SK-N-SH (cell line): ENCODE measurements at regions not wholly inside any gene's neighbourhood (a gene's known extent, or its start where the extent isn't known, plus 50 kb on each side); places are given as distances from the start of the nearest gene placed in this dataset.

Experiments used
- CTCF ChIA-PET: fragments of 300-600, 350-600 bp; formaldehyde crosslinking; extraction: SDS; loops from one replicate; lab custom pipeline; 2021; lab: Yijun Ruan, JAX
- POLR2A ChIA-PET: fragments of 350-600 bp; sonication (Branson Sonifier 250); formaldehyde crosslinking; extraction: SDS; loops from one replicate; lab custom pipeline; 2020; ENCODE audit warnings: antibody characterized with exemption, inconsistent platforms; lab: Yijun Ruan, JAX
- DNase-seq: peaks from one replicate; pipeline ENCODE4 v3.0.0; 2012
- H2AFZ ChIP-seq: fragments of 200-600 bp; sonication (generic); 2 replicates; pipeline ENCODE4 v1.8.1; 2016; ENCODE audit warnings: antibody characterized with exemption, mild to moderate bottlenecking, low read depth
- H3F3A ChIP-seq: fragments of 200-600 bp; sonication (generic); replicated peaks from 2 replicates; pipeline ENCODE3; 2016; ENCODE audit warnings: antibody characterized with exemption, mild to moderate bottlenecking; ENCODE audit not compliant: insufficient read depth
- H3K27ac ChIP-seq, 2 experiments: fragments of 200-500 bp in 1 of 2; fragments of 200-600 bp in 1 of 2; sonication (Bioruptor generic) in 1 of 2; sonication (generic), shearing (Covaris generic) in 1 of 2; 2 replicates each; pipeline versions ENCODE4 v1.5.1 to v1.6.1; 2014 to 2016; ENCODE audit warnings: low read depth in 2 of 2, inconsistent platforms in 1 of 2, low read length in 1 of 2, mild to moderate bottlenecking in 1 of 2, mixed read lengths in 1 of 2
- H3K27me3 ChIP-seq: fragments of 200-600 bp; sonication (generic), shearing (Covaris generic); 2 replicates; pipeline ENCODE4 v1.6.1; 2016; ENCODE audit warnings: mixed run types; ENCODE audit not compliant: insufficient read depth
- H3K36me3 ChIP-seq, 2 experiments: fragments of 200-500 bp in 1 of 2; fragments of 200-600 bp in 1 of 2; sonication (Bioruptor generic) in 1 of 2; sonication (generic) in 1 of 2; replicated peaks in 1 of 2; 2 replicates each; pipeline versions ENCODE3 to v1.5.1; 2014 to 2016; ENCODE audit warnings: low read length in 1 of 2, mild to moderate bottlenecking in 1 of 2; ENCODE audit not compliant: insufficient read depth in 2 of 2, control insufficient read depth in 1 of 2
- H3K4me1 ChIP-seq, 2 experiments: fragments of 200-500 bp in 1 of 2; fragments of 200-600 bp in 1 of 2; sonication (Bioruptor generic) in 1 of 2; sonication (generic), shearing (Covaris generic) in 1 of 2; 2 replicates each; pipeline versions ENCODE4 v1.5.1 to v1.6.1; 2014 to 2016; ENCODE audit warnings: low read depth in 1 of 2, low read length in 1 of 2, mixed run types in 1 of 2; ENCODE audit not compliant: insufficient read depth in 2 of 2, control insufficient read depth in 1 of 2
- H3K4me2 ChIP-seq: fragments of 200-600 bp; sonication (generic), shearing (Covaris generic); 2 replicates; pipeline ENCODE4 v1.6.1; 2017; ENCODE audit warnings: mixed run types
- H3K4me3 ChIP-seq, 2 experiments: fragments of 200-500 bp in 1 of 2; fragments of 200-600 bp in 1 of 2; sonication (Bioruptor generic) in 1 of 2; sonication (generic), shearing (Covaris generic) in 1 of 2; 2 replicates each; pipeline versions ENCODE4 v1.5.1 to v1.8.1; 2014 to 2016; ENCODE audit warnings: low read depth in 2 of 2, inconsistent platforms in 1 of 2, low read length in 1 of 2, mild to moderate bottlenecking in 1 of 2, mixed read lengths in 1 of 2, moderate library complexity in 1 of 2
- H3K79me2 ChIP-seq: fragments of 200-600 bp; sonication (generic); 2 replicates; pipeline ENCODE4 v1.8.1; 2017; ENCODE audit warnings: mild to moderate bottlenecking; ENCODE audit not compliant: insufficient read depth
- H3K9ac ChIP-seq: fragments of 200-600 bp; sonication (generic); 2 replicates; pipeline ENCODE4 v1.6.1; 2017; ENCODE audit warnings: mixed run types
- H3K9me2 ChIP-seq: fragments of 200-600 bp; sonication (generic); 2 replicates; pipeline ENCODE4 v1.6.1; 2017; ENCODE audit warnings: mixed run types
- H3K9me3 ChIP-seq: fragments of 200-600 bp; sonication (generic); 2 replicates; pipeline ENCODE4 v1.6.1; 2017; ENCODE audit warnings: mixed run types, mild to moderate bottlenecking, moderate library complexity
- H4K20me1 ChIP-seq: fragments of 200-600 bp; sonication (generic); 2 replicates; pipeline ENCODE4 v1.6.1; 2017; ENCODE audit warnings: mild to moderate bottlenecking, mixed run types; ENCODE audit not compliant: insufficient read depth
- EP300 ChIP-seq, 2 experiments: IDR thresholded peaks; 2 replicates each; pipeline versions ENCODE4 v1.4.0 to v1.6.1; 2012; ENCODE audit warnings: borderline replicate concordance in 1 of 2, low read depth in 1 of 2, low read length in 1 of 2
- EZH2phosphoT487 ChIP-seq: fragments of 200-600 bp; sonication (generic); IDR thresholded peaks from 2 replicates; pipeline ENCODE4 v1.6.1; 2017; ENCODE audit warnings: low read depth, mixed run types, mild to moderate bottlenecking, antibody characterized with exemption, moderate library complexity, borderline replicate concordance
- FOSL2 ChIP-seq: IDR thresholded peaks from 2 replicates; pipeline ENCODE4 v1.4.0; 2012; ENCODE audit warnings: low read depth, mild to moderate bottlenecking, moderate library complexity, borderline replicate concordance
- GATA2 ChIP-seq: sonication (generic); formaldehyde crosslinking; IDR thresholded peaks from 2 replicates; pipeline ENCODE4 v1.5.0; 2020; ENCODE audit warnings: mild to moderate bottlenecking, missing genetic modification reagents
- NFIC ChIP-seq: IDR thresholded peaks from 2 replicates; pipeline ENCODE4 v1.4.0; 2012; ENCODE audit warnings: borderline replicate concordance
- RAD21 ChIP-seq: IDR thresholded peaks from 2 replicates; pipeline ENCODE4 v1.6.1; 2012; ENCODE audit warnings: mild to moderate bottlenecking, low read length
- RCOR1 ChIP-seq: fragments of 150-350 bp; IDR thresholded peaks from 2 replicates; pipeline ENCODE4 v1.6.1; 2017; ENCODE audit warnings: antibody characterized with exemption, low read length
- RFX5 ChIP-seq: IDR thresholded peaks from 2 replicates; pipeline ENCODE4 v1.6.1; 2012; ENCODE audit warnings: mild to moderate bottlenecking, improper control_type of control experiment, low read length
- RXRA ChIP-seq: IDR thresholded peaks from 2 replicates; pipeline ENCODE4 v1.4.0; 2012; ENCODE audit warnings: low read depth, mild to moderate bottlenecking, borderline replicate concordance
- SMC3 ChIP-seq: IDR thresholded peaks from 2 replicates; pipeline ENCODE4 v1.6.1; 2012; ENCODE audit warnings: low read depth, low read length, improper control_type of control experiment
- YY1 ChIP-seq: IDR thresholded peaks from 2 replicates; pipeline ENCODE4 v1.4.0; 2012; ENCODE audit warnings: low read depth, mild to moderate bottlenecking
- WGBS: methylation state at CpG from one replicate; pipeline ENCODE4 v1.1.6; 2017; ENCODE audit warnings: low lambda C conversion rate; 5-methylcytosine and 5-hydroxymethylcytosine counted together
- TF ChIP-seq, protein P1 (sequence below): fragments of 150-350 bp; IDR thresholded peaks from 2 replicates; pipeline ENCODE4 v1.6.1; 2017; ENCODE audit warnings: antibody characterized with exemption, low read length, low read depth, borderline replicate concordance
- TF ChIP-seq, protein P2 (sequence below): IDR thresholded peaks from 2 replicates; pipeline ENCODE4 v1.6.1; 2012; ENCODE audit warnings: mild to moderate bottlenecking, low read depth, low read length, moderate library complexity
- TF ChIP-seq, protein P3 (sequence below): IDR thresholded peaks from 2 replicates; pipeline ENCODE4; 2012
- TF ChIP-seq, protein P4 (sequence below): IDR thresholded peaks from 2 replicates; pipeline ENCODE4 v1.4.0; 2012; ENCODE audit warnings: low read depth, borderline replicate concordance

DNA sequence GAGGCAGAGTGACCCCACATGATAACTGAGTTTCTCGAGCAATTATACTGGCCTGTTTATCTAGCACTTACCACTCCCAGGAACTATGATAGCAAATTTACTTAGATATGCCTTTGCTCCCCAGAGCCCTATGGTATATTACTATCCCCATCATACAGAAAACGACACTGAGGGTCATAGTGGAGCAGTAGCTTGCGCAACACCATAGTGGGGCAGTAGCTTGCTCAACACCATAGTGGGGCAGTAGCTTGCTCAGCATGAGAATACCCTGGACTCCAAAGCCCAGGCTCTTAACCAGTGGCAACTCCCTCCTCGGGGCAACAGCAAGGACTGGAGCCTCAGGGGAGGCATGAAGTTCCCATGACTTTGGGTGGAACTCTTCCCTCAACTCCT, 211.9 kb downstream of the NPHP4 start:
- no peaks in the 10 kb centered on the region for H4K20me1 ChIP-seq
- ChIA-PET CTCF (interaction anchor here (1.2 to 1.8 kb wide), 2 partner anchors 12 to 35 kb away, joined by 4 to 7 read pairs; no protein-coding TSS in a partner anchor), POLR2A (no interaction called here)
- no peak overlapping the region for H3K4me3 ChIP-seq
- no peaks in the 10 kb centered on the region for H3K79me2 ChIP-seq
- H3K4me2 ChIP-seq = no peak overlapping the region
- DNase-seq = no peak
- H3K9me3 ChIP-seq = no peaks in the 10 kb centered on the region
- no peaks in the 10 kb centered on the region for H3F3A ChIP-seq
- no peak overlapping the region for H3K27ac ChIP-seq
- no peaks in the 10 kb centered on the region for H3K9me2 ChIP-seq
- TF ChIP-seq NFIC (no peak), EZH2phosphoT487 (no peak), SMC3 (no peak), RCOR1 (no peak), FOSL2 (no peak), RXRA (no peak), RAD21 (no peak), EP300 (IDR thresholded peaks at IDR 0.05; ENCODE audit: borderline replicate concordance in 1 of 2, low read depth in 1 of 2, low read length in 1 of 2) (no peak), RFX5 (no peak), GATA2 (CRISPR knock-in tag) (no peak), YY1 (no peak)
- TF ChIP-seq, protein P1, sequence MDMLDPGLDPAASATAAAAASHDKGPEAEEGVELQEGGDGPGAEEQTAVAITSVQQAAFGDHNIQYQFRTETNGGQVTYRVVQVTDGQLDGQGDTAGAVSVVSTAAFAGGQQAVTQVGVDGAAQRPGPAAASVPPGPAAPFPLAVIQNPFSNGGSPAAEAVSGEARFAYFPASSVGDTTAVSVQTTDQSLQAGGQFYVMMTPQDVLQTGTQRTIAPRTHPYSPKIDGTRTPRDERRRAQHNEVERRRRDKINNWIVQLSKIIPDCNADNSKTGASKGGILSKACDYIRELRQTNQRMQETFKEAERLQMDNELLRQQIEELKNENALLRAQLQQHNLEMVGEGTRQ = no peak
- TF ChIP-seq, protein P2, sequence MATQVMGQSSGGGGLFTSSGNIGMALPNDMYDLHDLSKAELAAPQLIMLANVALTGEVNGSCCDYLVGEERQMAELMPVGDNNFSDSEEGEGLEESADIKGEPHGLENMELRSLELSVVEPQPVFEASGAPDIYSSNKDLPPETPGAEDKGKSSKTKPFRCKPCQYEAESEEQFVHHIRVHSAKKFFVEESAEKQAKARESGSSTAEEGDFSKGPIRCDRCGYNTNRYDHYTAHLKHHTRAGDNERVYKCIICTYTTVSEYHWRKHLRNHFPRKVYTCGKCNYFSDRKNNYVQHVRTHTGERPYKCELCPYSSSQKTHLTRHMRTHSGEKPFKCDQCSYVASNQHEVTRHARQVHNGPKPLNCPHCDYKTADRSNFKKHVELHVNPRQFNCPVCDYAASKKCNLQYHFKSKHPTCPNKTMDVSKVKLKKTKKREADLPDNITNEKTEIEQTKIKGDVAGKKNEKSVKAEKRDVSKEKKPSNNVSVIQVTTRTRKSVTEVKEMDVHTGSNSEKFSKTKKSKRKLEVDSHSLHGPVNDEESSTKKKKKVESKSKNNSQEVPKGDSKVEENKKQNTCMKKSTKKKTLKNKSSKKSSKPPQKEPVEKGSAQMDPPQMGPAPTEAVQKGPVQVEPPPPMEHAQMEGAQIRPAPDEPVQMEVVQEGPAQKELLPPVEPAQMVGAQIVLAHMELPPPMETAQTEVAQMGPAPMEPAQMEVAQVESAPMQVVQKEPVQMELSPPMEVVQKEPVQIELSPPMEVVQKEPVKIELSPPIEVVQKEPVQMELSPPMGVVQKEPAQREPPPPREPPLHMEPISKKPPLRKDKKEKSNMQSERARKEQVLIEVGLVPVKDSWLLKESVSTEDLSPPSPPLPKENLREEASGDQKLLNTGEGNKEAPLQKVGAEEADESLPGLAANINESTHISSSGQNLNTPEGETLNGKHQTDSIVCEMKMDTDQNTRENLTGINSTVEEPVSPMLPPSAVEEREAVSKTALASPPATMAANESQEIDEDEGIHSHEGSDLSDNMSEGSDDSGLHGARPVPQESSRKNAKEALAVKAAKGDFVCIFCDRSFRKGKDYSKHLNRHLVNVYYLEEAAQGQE = no peak
- TF ChIP-seq, protein P3, sequence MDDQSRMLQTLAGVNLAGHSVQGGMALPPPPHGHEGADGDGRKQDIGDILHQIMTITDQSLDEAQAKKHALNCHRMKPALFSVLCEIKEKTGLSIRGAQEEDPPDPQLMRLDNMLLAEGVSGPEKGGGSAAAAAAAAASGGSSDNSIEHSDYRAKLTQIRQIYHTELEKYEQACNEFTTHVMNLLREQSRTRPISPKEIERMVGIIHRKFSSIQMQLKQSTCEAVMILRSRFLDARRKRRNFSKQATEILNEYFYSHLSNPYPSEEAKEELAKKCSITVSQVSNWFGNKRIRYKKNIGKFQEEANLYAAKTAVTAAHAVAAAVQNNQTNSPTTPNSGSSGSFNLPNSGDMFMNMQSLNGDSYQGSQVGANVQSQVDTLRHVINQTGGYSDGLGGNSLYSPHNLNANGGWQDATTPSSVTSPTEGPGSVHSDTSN = no peak
- TF ChIP-seq, protein P4, sequence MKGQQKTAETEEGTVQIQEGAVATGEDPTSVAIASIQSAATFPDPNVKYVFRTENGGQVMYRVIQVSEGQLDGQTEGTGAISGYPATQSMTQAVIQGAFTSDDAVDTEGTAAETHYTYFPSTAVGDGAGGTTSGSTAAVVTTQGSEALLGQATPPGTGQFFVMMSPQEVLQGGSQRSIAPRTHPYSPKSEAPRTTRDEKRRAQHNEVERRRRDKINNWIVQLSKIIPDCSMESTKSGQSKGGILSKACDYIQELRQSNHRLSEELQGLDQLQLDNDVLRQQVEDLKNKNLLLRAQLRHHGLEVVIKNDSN = no peak
- no peak overlapping the region for H2AFZ ChIP-seq
- no peak overlapping the region for H3K9ac ChIP-seq
- H3K36me3 ChIP-seq = no peaks in the 10 kb centered on the region
- 33% methylated on average over 3 of the region's 4 CpGs for WGBS
- no peaks in the 10 kb centered on the region for H3K27me3 ChIP-seq
- H3K4me1 ChIP-seq = peaks cover 0 to 11% of the 10 kb centered on the region in 2 experiments; a peak in 1 of 4 replicates
